Chondrocyte (in vitro differentiated cells): ENCODE measurements at regions not wholly inside any gene's neighbourhood (a gene's known extent, or its start where the extent isn't known, plus 50 kb on each side); places are given as distances from the start of the nearest gene placed in this dataset.

Experiments
- DNase-seq: peaks from one replicate; pipeline ENCODE4 v3.0.0; 2021; ENCODE audit warnings: mixed read lengths, low spot score
- H3K27ac Mint-ChIP-seq: one replicate; pipeline ENCODE4 v1.8.0; 2021; ENCODE audit warnings: mild to moderate bottlenecking, moderate library complexity, mixed read lengths; ENCODE audit not compliant: unreplicated experiment
- H3K27me3 Mint-ChIP-seq: 2 replicates; pipeline ENCODE4 v1.8.0; 2021; ENCODE audit warnings: low read depth, mixed read lengths
- H3K36me3 Mint-ChIP-seq: 2 replicates; pipeline ENCODE4 v1.8.0; 2021; ENCODE audit warnings: low read depth, mixed read lengths
- H3K4me1 Mint-ChIP-seq: 2 replicates; pipeline ENCODE4 v1.8.0; 2021; ENCODE audit warnings: low read depth, mild to moderate bottlenecking, mixed read lengths
- H3K4me3 Mint-ChIP-seq: one replicate; pipeline ENCODE4 v1.8.0; 2021; ENCODE audit warnings: mild to moderate bottlenecking, moderate library complexity, mixed read lengths; ENCODE audit not compliant: unreplicated experiment
- H3K9me3 Mint-ChIP-seq: 2 replicates; pipeline ENCODE4 v1.8.0; 2021; ENCODE audit warnings: low read depth, mixed read lengths
- CTCF ChIP-seq: fragments of 200-600 bp; sonication (generic); IDR thresholded peaks from 2 replicates; pipeline ENCODE4 v1.5.0; 2021; ENCODE audit warnings: antibody characterized with exemption, mild to moderate bottlenecking, moderate library complexity

GRCh38 chr12:42819846-42820245 is 230.3 kb upstream of the PRICKLE1 start:
- Mint-ChIP-seq H3K27ac (no peak overlapping the region), H3K4me3 (no peak overlapping the region), H3K9me3 (peaks cover 9% of the 10 kb centered on the region), H3K27me3 (no peaks in the 10 kb centered on the region), H3K4me1 (no peaks in the 10 kb centered on the region), H3K36me3 (peaks cover 6% of the 10 kb centered on the region)
- TF ChIP-seq CTCF = no peak
- DNase-seq = no peak

GRCh38 chr12:42815068-42815467 is 225.5 kb upstream of the PRICKLE1 start:
- no peak overlapping the region for H3K27ac Mint-ChIP-seq
- TF ChIP-seq CTCF = no peak
- H3K27me3 Mint-ChIP-seq = no peaks in the 10 kb centered on the region
- H3K9me3 Mint-ChIP-seq = no peaks in the 10 kb centered on the region
- H3K4me1 Mint-ChIP-seq = peaks cover 30% of the 10 kb centered on the region
- no peak overlapping the region for H3K4me3 Mint-ChIP-seq
- H3K36me3 Mint-ChIP-seq = no peaks in the 10 kb centered on the region
- no peak for DNase-seq

GRCh38 chr12:42812871-42813270 is 223.3 kb upstream of the PRICKLE1 start:
- H3K36me3 Mint-ChIP-seq = no peaks in the 10 kb centered on the region
- peaks cover 2% of the 10 kb centered on the region for H3K9me3 Mint-ChIP-seq
- peaks cover 48% of the 10 kb centered on the region for H3K4me1 Mint-ChIP-seq
- no peak for DNase-seq
- no peak for TF ChIP-seq CTCF
- H3K4me3 Mint-ChIP-seq = no peak overlapping the region
- H3K27ac Mint-ChIP-seq = no peak overlapping the region
- no peaks in the 10 kb centered on the region for H3K27me3 Mint-ChIP-seq

GRCh38 chr12:42812086-42812485 is 222.5 kb upstream of the PRICKLE1 start:
- Mint-ChIP-seq H3K27ac (no peak overlapping the region), H3K4me1 (peaks cover 56% of the 10 kb centered on the region), H3K27me3 (no peaks in the 10 kb centered on the region), H3K9me3 (peaks cover 2% of the 10 kb centered on the region), H3K4me3 (no peak overlapping the region), H3K36me3 (no peaks in the 10 kb centered on the region)
- DNase-seq = no peak
- no peak for TF ChIP-seq CTCF

- no peaks in the 10 kb centered on the region for H3K27me3 Mint-ChIP-seq
- no peak for DNase-seq
- H3K9me3 Mint-ChIP-seq = peaks cover 2% of the 10 kb centered on the region
- H3K4me1 Mint-ChIP-seq = peaks cover 56% of the 10 kb centered on the region
- no peaks in the 10 kb centered on the region for H3K36me3 Mint-ChIP-seq
- H3K27ac Mint-ChIP-seq = peak overlapping the region; percentile 89
- no peak overlapping the region for H3K4me3 Mint-ChIP-seq
- no peak for TF ChIP-seq CTCF
Measured at GRCh38 chr12:42810006-42810405, 220.5 kb upstream of the PRICKLE1 start.
